Gastrocnemius medialis (tissue), 4 donors: ENCODE measurements at regions not wholly inside any gene's neighbourhood (a gene's known extent, or its start where the extent isn't known, plus 50 kb on each side); places are given as distances from the start of the nearest gene placed in this dataset.
A peak's percentile ranks its signal among the peaks of the same experiment; 100 is the strongest.

Source experiments
- ATAC-seq, 2 donors: fragments of 150-250 bp; one replicate each; pipeline ENCODE4 v1.9.1; 2016
- DNase-seq, 2 donors: peaks; one replicate each; pipeline ENCODE4 v3.0.0-alpha.2; 2019
- H3K27ac ChIP-seq, 4 donors: fragments of 200-600 bp; sonication (generic); 1 replicate in 1 of 4; 2 replicates in 3 of 4; pipeline ENCODE4 v1.5.1; 2016 to 2018; ENCODE audit warnings: mild to moderate bottlenecking in 2 of 4, moderate library complexity in 1 of 4
- H3K27me3 ChIP-seq, 3 donors: fragments of 200-600 bp; sonication (generic) in 2 of 3; 1 replicate in 1 of 3; 2 replicates in 2 of 3; pipeline versions ENCODE4 v1.5.1 to v1.6.0; 2016 to 2019; ENCODE audit warnings: mild to moderate bottlenecking in 1 of 3, moderate library complexity in 1 of 3
- H3K36me3 ChIP-seq, 2 donors: fragments of 200-600 bp; sonication (generic) in 1 of 2; one replicate each; pipeline ENCODE4 v1.5.1; 2017 to 2018
- H3K4me1 ChIP-seq, 2 donors: fragments of 200-600 bp; sonication (generic) in 1 of 2; one replicate each; pipeline ENCODE4 v1.5.1; 2016 to 2017; ENCODE audit warnings: mild to moderate bottlenecking in 2 of 2
- H3K4me3 ChIP-seq, 4 donors: fragments of 200-600 bp; sonication (generic) in 3 of 4; 1 replicate in 1 of 4; 2 replicates in 3 of 4; pipeline ENCODE4 v1.5.1; 2016 to 2019; ENCODE audit warnings: mild to moderate bottlenecking in 2 of 4
- H3K9me3 ChIP-seq, 3 donors: fragments of 200-600 bp; sonication (generic) in 2 of 3; 1 replicate in 1 of 3; 2 replicates in 2 of 3; pipeline ENCODE4 v1.5.1; 2016 to 2019
- CTCF ChIP-seq, 5 experiments: fragments of 450-650 bp in 3 of 5; fragments of 200-600 bp in 2 of 5; sonication (generic) in 2 of 5; IDR thresholded peaks in 4 of 5; conservative IDR thresholded peaks in 1 of 5; 1 replicate in 4 of 5; 2 replicates in 1 of 5; pipeline ENCODE4 v1.5.1; 2016 to 2019; ENCODE audit warnings: antibody characterized with exemption in 5 of 5, mild to moderate bottlenecking in 3 of 5, moderate library complexity in 3 of 5
- POLR2A ChIP-seq, 2 donors: fragments of 450-650 bp; IDR thresholded peaks; one replicate each; pipeline ENCODE4 v1.6.1; 2017; ENCODE audit warnings: antibody characterized with exemption in 2 of 2, mild to moderate bottlenecking in 2 of 2, moderate library complexity in 2 of 2
- in situ Hi-C, 4 donors: fragments of 200-750 bp; cut with MboI; loops; one replicate each; pipeline versions ENCODE4 v1.15.0 to v1.8.0; 2017; ENCODE audit warnings: low sequenced_read_pairs in 4 of 4
- intact Hi-C: fragments of 100-400 bp; cut with DNase I; formaldehyde crosslinking; loops from one replicate; pipeline ENCODE4 v1.15.1; 2023; ENCODE audit warnings: low total_unique reads

DNA sequence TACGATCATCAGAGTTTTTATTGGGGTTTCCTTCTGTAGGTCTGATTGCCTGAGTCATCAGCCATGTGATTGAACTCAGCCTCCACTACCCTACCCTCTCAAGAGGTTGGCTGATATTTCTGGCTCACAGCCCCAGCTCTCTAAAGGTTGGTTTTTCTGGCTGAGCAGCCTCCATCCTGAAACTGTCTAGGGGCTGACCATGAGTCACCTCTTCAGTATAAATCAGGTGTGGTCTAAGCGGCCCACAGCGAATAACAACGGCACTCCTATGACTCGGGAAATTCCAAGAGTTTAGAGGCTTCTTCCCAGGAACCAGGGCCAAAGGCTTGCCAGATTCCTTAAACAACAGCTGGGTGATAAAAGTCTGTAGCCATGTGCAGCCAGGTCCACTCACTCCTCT lies 115.5 kb downstream of the SOD2 start:
- H3K4me1 ChIP-seq = no peaks in the 10 kb centered on the region

DNA sequence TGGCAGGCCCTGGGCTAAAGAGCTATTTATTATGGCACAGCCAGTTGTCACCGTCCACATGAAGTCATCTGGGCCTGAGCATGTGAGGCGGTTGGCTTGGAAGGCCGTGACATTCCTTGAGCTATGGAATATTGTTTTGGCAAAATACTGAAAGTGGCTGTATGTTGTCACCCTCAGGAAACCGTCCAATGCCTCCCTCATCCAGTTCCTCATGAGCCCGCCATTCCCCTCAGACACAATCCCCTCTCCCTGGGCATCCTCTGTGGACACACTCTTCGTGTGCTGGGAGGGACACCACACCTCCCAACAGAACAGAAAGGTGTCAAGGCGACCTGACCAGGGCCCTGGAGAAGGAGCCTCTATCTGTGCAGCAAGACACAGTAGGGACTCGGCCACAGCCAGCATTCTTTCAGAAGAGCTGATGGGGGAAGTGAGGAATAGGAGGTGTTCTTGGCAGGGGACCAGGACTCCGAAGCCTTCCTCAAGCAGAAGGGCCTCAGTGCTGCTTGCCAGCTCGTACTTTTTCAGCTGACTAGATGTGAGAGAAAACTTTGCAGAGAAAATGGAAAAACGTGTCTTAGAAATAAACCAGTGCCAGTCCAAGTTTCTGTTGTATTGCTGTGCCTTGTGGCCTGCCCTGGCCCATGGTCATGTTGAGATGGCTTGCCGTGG lies 120.5 kb downstream of the SOD2 start:
- no peak overlapping the region for H3K27ac ChIP-seq
- no peak for DNase-seq
- H3K27me3 ChIP-seq = no peaks in the 10 kb centered on the region
- ATAC-seq = peak; percentile 5 to 13
- H3K9me3 ChIP-seq = no peaks in the 10 kb centered on the region
- no peak overlapping the region for H3K4me3 ChIP-seq
- no peaks in the 10 kb centered on the region for H3K4me1 ChIP-seq
- H3K36me3 ChIP-seq = no peaks in the 10 kb centered on the region
- TF ChIP-seq POLR2A (IDR thresholded peaks at IDR 0.05) (no peak), CTCF (IDR thresholded peaks at IDR 0.05 in 4 of 5, conservative IDR thresholded peaks at IDR 0.05 in 1 of 5) (no peak)
- intact Hi-C loops (no loop called here), in situ Hi-C loops (no loop called here)

More for the DNA sequence above, 115.5 kb downstream of the SOD2 start:
- DNase-seq (no peak), ATAC-seq (peak in 1 of 2 donors; percentile 11)
- Histone ChIP-seq H3K27ac (no peak overlapping the region), H3K4me3 (no peak overlapping the region), H3K9me3 (no peaks in the 10 kb centered on the region), H3K36me3 (no peaks in the 10 kb centered on the region), H3K27me3 (no peaks in the 10 kb centered on the region)
- in situ Hi-C loops (no loop called here), intact Hi-C loops (no loop called here)
- TF ChIP-seq POLR2A (IDR thresholded peaks at IDR 0.05) (no peak), CTCF (IDR thresholded peaks at IDR 0.05 in 4 of 5, conservative IDR thresholded peaks at IDR 0.05 in 1 of 5) (no peak)

GRCh38 chr6:159565181-159565710 lies 127.8 kb downstream of the SOD2 start:
- in situ Hi-C loops = no loop called here
- no peak for TF ChIP-seq POLR2A (IDR thresholded peaks at IDR 0.05)
- no peak for TF ChIP-seq CTCF (IDR thresholded peaks at IDR 0.05 in 4 of 5, conservative IDR thresholded peaks at IDR 0.05 in 1 of 5)

DNA sequence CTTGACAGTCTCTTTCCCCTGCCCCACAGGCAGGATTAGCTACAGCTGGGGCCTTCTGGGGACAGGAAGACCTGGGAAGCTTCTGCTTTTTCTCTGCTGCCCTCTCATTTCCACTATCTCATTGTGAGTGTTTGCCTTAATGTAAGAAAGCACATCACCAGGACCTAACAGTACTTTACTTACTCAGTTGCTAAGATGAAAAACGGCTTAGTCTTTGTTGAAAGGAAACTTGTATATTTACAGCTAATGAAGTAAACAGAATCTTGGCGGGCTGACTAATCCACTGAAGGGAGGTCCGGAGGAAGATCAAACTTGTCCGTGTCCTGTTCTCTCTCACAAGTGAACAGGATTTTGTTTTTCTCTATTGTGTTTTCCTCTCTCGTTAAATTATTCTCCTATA lies 128.6 kb downstream of the SOD2 start:
- Histone ChIP-seq H3K4me3 (no peak overlapping the region), H3K9me3 (no peaks in the 10 kb centered on the region), H3K27me3 (no peaks in the 10 kb centered on the region), H3K36me3 (no peaks in the 10 kb centered on the region), H3K4me1 (no peaks in the 10 kb centered on the region), H3K27ac (no peak overlapping the region)
- intact Hi-C loops (no loop called here), in situ Hi-C loops (no loop called here)
- DNase-seq (no peak), ATAC-seq (no peak)
- TF ChIP-seq CTCF (IDR thresholded peaks at IDR 0.05 in 4 of 5, conservative IDR thresholded peaks at IDR 0.05 in 1 of 5) = no peak
- no peak for TF ChIP-seq POLR2A (IDR thresholded peaks at IDR 0.05)

More at GRCh38 chr6:159565181-159565710, 127.8 kb downstream of the SOD2 start:
- H3K9me3 ChIP-seq = no peaks in the 10 kb centered on the region
- H3K4me1 ChIP-seq = no peaks in the 10 kb centered on the region
- ATAC-seq (no peak), DNase-seq (no peak)
- H3K36me3 ChIP-seq = no peaks in the 10 kb centered on the region
- no peak overlapping the region for H3K27ac ChIP-seq
- H3K4me3 ChIP-seq = no peak overlapping the region
- intact Hi-C loops = no loop called here
- H3K27me3 ChIP-seq = no peaks in the 10 kb centered on the region
